Activated naive CD4-positive, alpha-beta T cell treated with anti-CD3 and anti-CD28 coated beads for 36 hours (primary cell): ENCODE measurements at regions not wholly inside any gene's neighbourhood (a gene's known extent, or its start where the extent isn't known, plus 50 kb on each side); places are given as distances from the start of the nearest gene placed in this dataset.

ENCODE experiments used
- CTCF ChIA-PET: fragments of 350-600 bp; sonication (Branson Sonifier 250); formaldehyde crosslinking; loops from one replicate; lab custom pipeline; 2021; ENCODE audit warnings: antibody characterized with exemption; lab: Charles Lee
- DNase-seq: peaks from one replicate; pipeline ENCODE4 v3.0.0-alpha.2; 2020
- H3K27ac Mint-ChIP-seq: one replicate; pipeline ENCODE4 v1.8.0; 2021; ENCODE audit warnings: mild to moderate bottlenecking, mixed read lengths
- H3K27me3 Mint-ChIP-seq: one replicate; pipeline ENCODE4 v1.8.0; 2021; ENCODE audit warnings: low read depth, mixed read lengths
- H3K36me3 Mint-ChIP-seq: one replicate; pipeline ENCODE4 v1.8.0; 2021; ENCODE audit warnings: low read depth, mixed read lengths
- H3K4me1 Mint-ChIP-seq: one replicate; pipeline ENCODE4 v1.8.0; 2021; ENCODE audit warnings: low read depth, mixed read lengths
- H3K4me3 Mint-ChIP-seq: one replicate; pipeline ENCODE4 v1.8.0; 2021; ENCODE audit warnings: mild to moderate bottlenecking, moderate library complexity, mixed read lengths
- H3K9me3 Mint-ChIP-seq: one replicate; pipeline ENCODE4 v1.8.0; 2021; ENCODE audit warnings: mixed read lengths
- intact Hi-C: fragments of 100-400 bp; cut with micrococcal nuclease; formaldehyde crosslinking; loops from one replicate; pipeline ENCODE4 v1.15.1; 2023

GRCh38 chr6:122028933-122029522 is 370.4 kb upstream of the HSF2 start:
- no peaks in the 10 kb centered on the region for H3K9me3 Mint-ChIP-seq
- H3K36me3 Mint-ChIP-seq: no peaks in the 10 kb centered on the region
- H3K27me3 Mint-ChIP-seq: peaks cover 2% of the 10 kb centered on the region
- peaks cover 12% of the 10 kb centered on the region for H3K4me1 Mint-ChIP-seq
- no peak for DNase-seq
- no peak overlapping the region for H3K4me3 Mint-ChIP-seq
- no peak overlapping the region for H3K27ac Mint-ChIP-seq
- CTCF ChIA-PET: interaction anchor here (1.1 kb wide), 1 partner anchor 9 kb away, joined by 3 read pairs; no protein-coding TSS in a partner anchor
- intact Hi-C loops: no loop called here

DNA sequence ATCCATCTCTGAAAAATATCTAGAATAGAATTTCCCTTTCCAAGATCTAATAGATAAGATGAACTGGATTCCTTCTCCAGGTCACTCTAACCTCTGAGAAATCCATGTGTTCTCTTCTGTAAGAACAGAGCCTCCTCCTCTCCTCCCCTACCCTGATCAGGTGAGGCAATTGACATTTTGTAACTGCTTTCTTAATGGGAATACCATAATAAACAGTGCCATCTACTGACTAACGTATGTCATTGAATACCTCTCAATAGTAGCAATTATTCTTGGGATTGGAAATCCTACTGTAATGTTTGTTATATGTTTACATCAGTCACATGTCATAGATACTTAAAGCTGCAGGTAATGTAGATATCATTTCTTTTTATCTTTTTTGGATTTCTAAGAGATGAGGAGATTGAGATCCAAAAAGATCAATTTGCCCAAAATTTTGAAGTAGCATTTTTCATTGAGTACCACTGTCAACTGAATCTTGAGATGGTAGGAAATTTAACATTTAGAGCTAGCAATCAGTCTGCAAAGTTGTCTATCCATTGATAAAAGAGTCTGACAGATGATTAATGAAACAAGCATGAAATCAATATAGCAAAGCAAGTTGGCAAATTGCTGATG is 365.8 kb upstream of the HSF2 start:
- Mint-ChIP-seq H3K27ac (no peak overlapping the region), H3K9me3 (no peaks in the 10 kb centered on the region), H3K36me3 (no peaks in the 10 kb centered on the region), H3K4me3 (no peak overlapping the region), H3K27me3 (peaks cover 3% of the 10 kb centered on the region), H3K4me1 (peaks cover 4% of the 10 kb centered on the region)
- CTCF ChIA-PET: interaction anchor here (0.6 to 2.3 kb wide), 8 partner anchors 12 to 603 kb away, joined by 3 to 8 read pairs (median 4); no protein-coding TSS in a partner anchor
- no peak for DNase-seq
- intact Hi-C loops: loop anchor here (1.0 to 10.0 kb wide), 7 partner anchors 186 to 978 kb away; partner anchors contain the start of gene TBC1D32

DNA sequence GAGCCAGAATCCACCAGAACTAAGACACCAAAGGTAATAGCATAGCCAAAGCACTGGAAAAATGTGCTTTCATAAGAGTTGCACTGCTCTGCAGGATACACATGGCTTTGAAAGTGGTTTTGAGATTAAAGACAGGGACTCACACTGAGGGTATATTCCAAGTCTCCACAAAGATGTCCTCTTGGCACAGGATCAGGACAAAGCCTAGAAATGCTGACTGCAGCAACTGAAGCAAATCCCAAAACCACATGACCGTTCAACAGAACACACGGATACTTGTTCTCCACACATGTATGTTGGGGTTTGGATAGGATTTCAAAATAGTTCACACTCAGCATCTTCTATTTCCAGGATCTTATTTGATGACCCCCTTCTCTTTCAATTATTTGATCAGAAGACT is 364.3 kb upstream of the HSF2 start:
- Mint-ChIP-seq H3K4me3 (no peak overlapping the region), H3K27ac (no peak overlapping the region), H3K9me3 (no peaks in the 10 kb centered on the region), H3K36me3 (no peaks in the 10 kb centered on the region), H3K4me1 (peaks cover 4% of the 10 kb centered on the region), H3K27me3 (peaks cover 6% of the 10 kb centered on the region)
- intact Hi-C loops: loop anchor here (10.0 kb wide), 2 partner anchors 260 to 500 kb away; no protein-coding TSS in a partner anchor
- CTCF ChIA-PET: no interaction called here
- no peak for DNase-seq

DNA sequence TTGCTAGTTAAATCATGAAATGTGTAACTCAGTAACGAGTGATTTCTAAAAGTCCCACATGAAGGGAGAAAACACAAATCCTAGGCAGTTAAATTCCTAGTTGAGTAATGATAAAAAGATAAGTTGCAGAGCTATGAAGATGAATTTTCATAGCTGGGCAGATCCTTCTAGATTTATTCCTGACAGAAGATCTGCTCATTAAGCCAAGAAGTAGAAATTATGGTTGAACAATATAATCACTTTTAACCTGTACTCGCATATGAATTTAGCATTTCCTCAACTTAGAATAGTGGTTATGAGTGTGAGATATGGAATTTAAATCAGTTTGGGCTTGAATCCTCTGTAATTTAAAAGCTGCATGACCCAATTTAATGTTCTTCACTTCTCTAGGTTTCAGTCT is 359.2 kb upstream of the HSF2 start:
- Mint-ChIP-seq H3K9me3 (no peaks in the 10 kb centered on the region), H3K4me3 (no peak overlapping the region), H3K27me3 (peaks cover 8% of the 10 kb centered on the region), H3K27ac (no peak overlapping the region), H3K36me3 (no peaks in the 10 kb centered on the region), H3K4me1 (peaks cover 16% of the 10 kb centered on the region)
- CTCF ChIA-PET: interaction anchor here (0.5 kb wide), 1 partner anchor 148 kb away, joined by 3 read pairs; no protein-coding TSS in a partner anchor
- DNase-seq: no peak
- intact Hi-C loops: loop anchor here (5.0 kb wide), 1 partner anchor 332 kb away; no protein-coding TSS in a partner anchor

DNA sequence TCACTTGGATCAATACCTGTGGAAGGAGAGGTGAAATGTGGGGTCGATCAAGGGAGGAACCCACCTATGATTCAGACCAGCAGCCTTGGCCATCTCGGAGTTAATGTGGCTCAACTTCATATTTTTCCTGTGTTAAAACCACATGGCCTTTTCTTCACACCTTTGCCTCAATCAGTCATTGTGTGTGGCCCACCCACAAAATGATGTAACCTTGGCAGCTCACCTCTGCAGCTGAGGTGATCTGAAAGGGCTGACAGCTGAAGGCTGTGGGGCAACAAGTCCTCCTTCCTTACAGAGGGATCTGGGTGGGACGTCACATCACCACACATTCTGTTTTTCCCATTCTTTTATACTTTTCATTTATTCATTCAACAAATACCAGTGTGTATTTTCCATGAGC is 357.1 kb upstream of the HSF2 start:
- Mint-ChIP-seq H3K9me3 (no peaks in the 10 kb centered on the region), H3K27me3 (peaks cover 12% of the 10 kb centered on the region), H3K4me3 (no peak overlapping the region), H3K36me3 (no peaks in the 10 kb centered on the region), H3K4me1 (peaks cover 16% of the 10 kb centered on the region), H3K27ac (no peak overlapping the region)
- intact Hi-C loops: loop anchor here (5.0 kb wide), 1 partner anchor 330 kb away; no protein-coding TSS in a partner anchor
- CTCF ChIA-PET: no interaction called here
- peak; percentile 18 for DNase-seq

- CTCF ChIA-PET: no interaction called here
- intact Hi-C loops: loop anchor here (5.0 kb wide), 1 partner anchor 329 kb away; no protein-coding TSS in a partner anchor
- Mint-ChIP-seq H3K4me3 (no peak overlapping the region), H3K36me3 (no peaks in the 10 kb centered on the region), H3K27ac (peak overlapping the region; percentile 15), H3K27me3 (peaks cover 10% of the 10 kb centered on the region), H3K4me1 (peaks cover 16% of the 10 kb centered on the region), H3K9me3 (no peaks in the 10 kb centered on the region)
- peak; percentile 5 for DNase-seq
These were observed 356.3 kb upstream of the HSF2 start for GRCh38 chr6:122042960-122043735.

DNA sequence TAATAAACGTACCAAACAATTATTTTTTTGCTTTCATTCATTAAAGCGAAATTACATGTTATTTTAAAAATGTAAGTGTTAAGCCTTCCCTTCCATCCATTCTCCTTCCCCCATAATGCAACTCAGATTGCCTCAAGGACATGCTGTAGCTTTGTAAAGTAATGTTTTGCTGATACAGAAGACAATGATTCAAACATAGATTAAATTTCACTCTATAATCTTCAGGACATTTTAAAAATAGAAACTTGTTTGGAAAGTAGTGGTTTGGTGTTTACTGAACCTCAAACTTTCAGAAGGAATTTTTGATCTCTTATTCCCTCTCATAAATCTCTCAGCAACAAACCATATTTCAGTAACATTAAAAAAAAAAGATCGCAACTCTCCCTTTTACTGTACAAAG is 350.9 kb upstream of the HSF2 start:
- H3K4me3 Mint-ChIP-seq: no peak overlapping the region
- no peaks in the 10 kb centered on the region for H3K36me3 Mint-ChIP-seq
- no peaks in the 10 kb centered on the region for H3K9me3 Mint-ChIP-seq
- no peak overlapping the region for H3K27ac Mint-ChIP-seq
- peaks cover 10% of the 10 kb centered on the region for H3K27me3 Mint-ChIP-seq
- DNase-seq: no peak
- H3K4me1 Mint-ChIP-seq: peaks cover 4% of the 10 kb centered on the region
- intact Hi-C loops: no loop called here
- CTCF ChIA-PET: no interaction called here

GRCh38 chr6:122049341-122049740 is 350.1 kb upstream of the HSF2 start:
- intact Hi-C loops: no loop called here
- DNase-seq: no peak
- Mint-ChIP-seq H3K27ac (no peak overlapping the region), H3K36me3 (no peaks in the 10 kb centered on the region), H3K4me3 (no peak overlapping the region), H3K4me1 (no peaks in the 10 kb centered on the region), H3K27me3 (peaks cover 10% of the 10 kb centered on the region), H3K9me3 (no peaks in the 10 kb centered on the region)
- CTCF ChIA-PET: no interaction called here

- CTCF ChIA-PET: no interaction called here
These were observed 349.2 kb upstream of the HSF2 start for GRCh38 chr6:122050242-122050755.

GRCh38 chr6:122052346-122052900 is 347.0 kb upstream of the HSF2 start:
- H3K4me1 Mint-ChIP-seq: no peaks in the 10 kb centered on the region
- DNase-seq: no peak
- CTCF ChIA-PET: interaction anchor here (0.6 kb wide), 1 partner anchor 18 kb away, joined by 3 read pairs; no protein-coding TSS in a partner anchor
- no peaks in the 10 kb centered on the region for H3K9me3 Mint-ChIP-seq
- no peaks in the 10 kb centered on the region for H3K36me3 Mint-ChIP-seq
- intact Hi-C loops: no loop called here
- H3K27ac Mint-ChIP-seq: no peak overlapping the region
- no peak overlapping the region for H3K4me3 Mint-ChIP-seq
- H3K27me3 Mint-ChIP-seq: peaks cover 6% of the 10 kb centered on the region

More at GRCh38 chr6:122050242-122050755, 349.2 kb upstream of the HSF2 start:
- H3K36me3 Mint-ChIP-seq: no peaks in the 10 kb centered on the region
- DNase-seq: no peak
- H3K9me3 Mint-ChIP-seq: no peaks in the 10 kb centered on the region
- intact Hi-C loops: no loop called here
- H3K4me3 Mint-ChIP-seq: no peak overlapping the region
- H3K27ac Mint-ChIP-seq: no peak overlapping the region
- no peaks in the 10 kb centered on the region for H3K4me1 Mint-ChIP-seq
- peaks cover 7% of the 10 kb centered on the region for H3K27me3 Mint-ChIP-seq

DNA sequence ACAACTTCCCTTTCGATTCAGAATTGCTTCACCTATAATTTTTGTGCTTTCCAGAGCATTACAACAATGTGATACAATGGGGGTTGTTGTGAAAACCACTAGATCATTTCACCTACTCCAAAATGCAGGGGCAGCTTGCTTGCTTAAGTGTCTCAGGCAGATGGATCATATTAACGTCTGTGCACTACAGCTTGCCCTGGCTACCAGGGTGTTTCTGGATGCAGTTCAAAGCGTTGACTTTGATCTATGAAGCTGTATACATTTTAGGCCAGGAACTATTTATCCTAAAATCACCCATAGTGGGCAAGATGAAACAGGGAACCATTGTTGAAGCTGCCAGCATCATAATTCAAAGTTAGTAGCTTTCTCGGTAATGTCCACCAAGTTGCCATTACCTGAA is 339.5 kb upstream of the HSF2 start:
- Mint-ChIP-seq H3K27me3 (peaks cover 5% of the 10 kb centered on the region), H3K4me3 (no peak overlapping the region), H3K27ac (no peak overlapping the region), H3K36me3 (no peaks in the 10 kb centered on the region), H3K9me3 (no peaks in the 10 kb centered on the region), H3K4me1 (no peaks in the 10 kb centered on the region)
- no peak for DNase-seq
- intact Hi-C loops: no loop called here
- CTCF ChIA-PET: no interaction called here

DNA sequence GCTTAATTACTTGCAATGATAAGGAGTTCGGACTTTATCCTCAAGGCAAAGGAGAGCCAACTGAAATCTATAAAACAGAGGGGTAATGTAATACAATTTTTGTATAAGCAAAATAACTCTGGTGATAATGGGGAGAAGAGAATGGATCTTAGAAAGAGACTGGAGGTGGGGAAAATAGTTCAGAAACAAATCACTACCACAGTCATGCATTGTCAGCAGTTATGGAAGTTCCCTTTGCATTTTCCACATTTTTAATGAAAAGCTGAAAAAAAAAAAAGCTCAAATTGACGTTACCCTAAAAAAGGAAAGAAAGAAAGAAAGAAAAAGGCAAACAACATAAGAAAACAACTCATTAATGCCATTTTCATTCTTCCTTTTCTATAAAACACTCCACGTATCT is 337.6 kb upstream of the HSF2 start:
- no peaks in the 10 kb centered on the region for H3K9me3 Mint-ChIP-seq
- no peak overlapping the region for H3K4me3 Mint-ChIP-seq
- peaks cover 3% of the 10 kb centered on the region for H3K27me3 Mint-ChIP-seq
- CTCF ChIA-PET: interaction anchor here (0.5 to 0.7 kb wide), 4 partner anchors 162 to 777 kb away, joined by 3 read pairs; no protein-coding TSS in a partner anchor
- no peak overlapping the region for H3K27ac Mint-ChIP-seq
- H3K4me1 Mint-ChIP-seq: no peaks in the 10 kb centered on the region
- no peaks in the 10 kb centered on the region for H3K36me3 Mint-ChIP-seq
- no peak for DNase-seq
- intact Hi-C loops: no loop called here
